Large intestine (tissue), 3 donors: ENCODE measurements at regions not wholly inside any gene's neighbourhood (a gene's known extent, or its start where the extent isn't known, plus 50 kb on each side); places are given as distances from the start of the nearest gene placed in this dataset.
A peak's percentile ranks its signal among the peaks of the same experiment; 100 is the strongest.
"Not testable (repeated sequence)": the region's sequence is repeated elsewhere in the genome, so short reads cannot be mapped to it uniquely, and the experiment has no call there.

ENCODE experiments used
- DNase-seq, 2 donors: peaks; one replicate each; pipeline versions ENCODE4 v3.0.0 to v3.0.0-alpha.2; 2013
- H3K27ac ChIP-seq: one replicate; pipeline ENCODE4 v1.5.1; 2013; ENCODE audit warnings: low read length
- H3K27me3 ChIP-seq: 2 replicates; pipeline ENCODE4 v1.6.1; 2013; ENCODE audit warnings: low read length; ENCODE audit not compliant: control insufficient read depth, insufficient read depth
- H3K36me3 ChIP-seq: 2 replicates; pipeline ENCODE4 v1.6.1; 2013; ENCODE audit warnings: low read length; ENCODE audit not compliant: control insufficient read depth, insufficient read depth
- H3K4me1 ChIP-seq: one replicate; pipeline ENCODE4 v1.6.1; 2013; ENCODE audit warnings: low read length; ENCODE audit not compliant: control insufficient read depth, insufficient read depth
- H3K4me3 ChIP-seq: one replicate; pipeline ENCODE4 v1.5.1; 2013; ENCODE audit warnings: low read length
- H3K9me3 ChIP-seq: one replicate; pipeline ENCODE4 v1.6.1; 2013; ENCODE audit warnings: mild to moderate bottlenecking, low read depth, low read length, moderate library complexity; ENCODE audit not compliant: control insufficient read depth
- WGBS: methylation state at CpG from one replicate; pipeline ENCODE4 v1.1.5; 2013; ENCODE audit warnings: low lambda C conversion rate; ENCODE audit not compliant: insufficient coverage; 5-methylcytosine and 5-hydroxymethylcytosine counted together

DNA sequence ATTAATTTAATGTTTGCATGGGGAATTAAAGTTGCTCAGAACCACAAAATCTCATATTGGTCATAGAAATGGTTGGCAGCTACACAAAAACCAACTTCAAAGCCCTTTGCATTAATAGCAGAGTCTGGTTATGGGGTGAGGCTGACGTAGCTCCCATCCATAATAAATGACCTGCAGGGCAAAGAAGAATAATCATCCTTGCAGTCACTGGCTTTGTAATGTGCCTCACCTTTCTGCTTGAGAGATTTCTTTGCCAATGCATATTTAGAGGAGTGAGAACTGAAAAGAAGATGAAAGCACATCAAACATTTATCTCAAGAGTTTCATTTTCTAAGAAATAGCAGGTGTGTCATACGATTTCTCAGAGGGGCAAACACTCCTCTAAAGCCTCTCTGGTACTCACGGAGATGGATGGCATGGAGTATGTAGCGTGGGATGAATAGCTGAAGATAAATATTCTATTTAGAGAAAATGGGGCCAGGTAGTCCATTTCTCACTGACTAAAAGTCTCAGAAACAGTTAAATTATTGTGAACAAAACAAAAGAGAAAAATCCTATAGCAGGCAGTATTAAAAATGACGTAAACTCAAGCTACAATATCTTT is 1491.9 kb downstream of the FAM181B start:
- WGBS, result 68% methylated on average over 3 of the region's 5 CpGs
- no peak for DNase-seq
- no peaks in the 10 kb centered on the region for H3K36me3 ChIP-seq

DNA sequence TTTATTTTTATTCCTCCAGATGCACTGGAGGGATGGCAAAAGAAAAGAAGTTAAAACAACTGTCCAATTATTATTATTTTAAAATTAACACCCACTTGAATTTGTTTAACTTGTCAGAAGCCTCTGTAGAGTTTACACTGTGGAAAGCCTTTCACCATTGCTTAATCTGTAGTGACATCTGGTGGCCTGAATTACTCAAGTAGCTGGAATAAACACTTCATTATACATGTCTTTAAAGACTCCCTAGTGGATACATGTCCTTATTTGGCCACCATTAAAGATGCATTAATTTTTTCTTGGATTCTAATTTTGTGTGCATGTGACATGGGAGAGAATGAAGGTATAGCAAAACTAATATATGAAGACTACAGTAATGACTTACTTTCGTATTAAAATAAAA is 1496.5 kb downstream of the FAM181B start:
- WGBS, result no CpG with 5 or more reads among the region's 1 CpG
- Histone ChIP-seq H3K36me3 (no peaks in the 10 kb centered on the region), H3K9me3 (no peaks in the 10 kb centered on the region), H3K4me1 (no peaks in the 10 kb centered on the region), H3K27ac (no peak overlapping the region), H3K27me3 (no peaks in the 10 kb centered on the region), H3K4me3 (no peak overlapping the region)
- DNase-seq, result peak; percentile 27 to 43

More for the DNA sequence above, 1491.9 kb downstream of the FAM181B start:
- Histone ChIP-seq H3K4me1 (peaks cover 11% of the 10 kb centered on the region), H3K27ac (no peak overlapping the region), H3K4me3 (no peak overlapping the region), H3K27me3 (no peaks in the 10 kb centered on the region), H3K9me3 (no peaks in the 10 kb centered on the region)

GRCh38 chr11:81227409-81227808 is 1506.3 kb downstream of the FAM181B start:
- WGBS, result 100% methylated on average over 2 of the region's 13 CpGs
- DNase-seq, H3K27me3 ChIP-seq, H3K4me3 ChIP-seq, H3K27ac ChIP-seq, H3K4me1 ChIP-seq, H3K36me3 ChIP-seq, H3K9me3 ChIP-seq: not testable (repeated sequence)

DNA sequence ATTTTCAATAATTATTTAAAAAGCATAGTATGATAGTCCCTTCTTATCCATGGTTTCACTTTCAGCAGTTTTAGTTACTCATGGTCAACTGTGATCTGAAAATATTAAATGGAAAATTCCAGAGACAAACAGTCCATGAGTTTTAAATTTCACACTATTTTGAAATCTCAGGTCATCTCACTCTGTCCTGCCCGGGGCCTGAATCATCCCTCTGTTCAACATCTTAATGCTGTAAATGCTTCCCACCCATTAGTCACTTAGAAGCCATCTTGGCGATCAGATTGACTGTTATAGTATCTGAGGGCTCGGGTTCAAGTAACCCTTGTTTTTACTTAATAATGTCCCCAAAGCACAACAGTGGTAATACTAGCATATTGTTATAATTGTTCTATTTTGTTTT is 1509.3 kb downstream of the FAM181B start:
- H3K4me1 ChIP-seq, result no peaks in the 10 kb centered on the region
- no peak overlapping the region for H3K27ac ChIP-seq
- no peaks in the 10 kb centered on the region for H3K36me3 ChIP-seq
- 100% methylated on average over 2 of the region's 3 CpGs for WGBS
- H3K4me3 ChIP-seq, result no peak overlapping the region
- no peak for DNase-seq
- H3K27me3 ChIP-seq, result no peaks in the 10 kb centered on the region
- H3K9me3 ChIP-seq, result peaks cover 3% of the 10 kb centered on the region

GRCh38 chr11:81222491-81222890 is 1511.2 kb downstream of the FAM181B start:
- Histone ChIP-seq H3K9me3 (peaks cover 3% of the 10 kb centered on the region), H3K36me3 (no peaks in the 10 kb centered on the region), H3K27me3 (no peaks in the 10 kb centered on the region), H3K4me3 (no peak overlapping the region), H3K4me1 (no peaks in the 10 kb centered on the region), H3K27ac (no peak overlapping the region)
- DNase-seq, result no peak
- WGBS, result no CpG with 5 or more reads among the region's 3 CpGs

- no peak for DNase-seq
- H3K4me1 ChIP-seq, result no peaks in the 10 kb centered on the region
- no peak overlapping the region for H3K27ac ChIP-seq
- no peak overlapping the region for H3K4me3 ChIP-seq
- no peaks in the 10 kb centered on the region for H3K36me3 ChIP-seq
- no peaks in the 10 kb centered on the region for H3K27me3 ChIP-seq
- no peaks in the 10 kb centered on the region for H3K9me3 ChIP-seq
- WGBS, result 91% methylated on average over 6 of the region's 9 CpGs
Observed at GRCh38 chr11:81220146-81220895, 1513.3 kb downstream of the FAM181B start.

DNA sequence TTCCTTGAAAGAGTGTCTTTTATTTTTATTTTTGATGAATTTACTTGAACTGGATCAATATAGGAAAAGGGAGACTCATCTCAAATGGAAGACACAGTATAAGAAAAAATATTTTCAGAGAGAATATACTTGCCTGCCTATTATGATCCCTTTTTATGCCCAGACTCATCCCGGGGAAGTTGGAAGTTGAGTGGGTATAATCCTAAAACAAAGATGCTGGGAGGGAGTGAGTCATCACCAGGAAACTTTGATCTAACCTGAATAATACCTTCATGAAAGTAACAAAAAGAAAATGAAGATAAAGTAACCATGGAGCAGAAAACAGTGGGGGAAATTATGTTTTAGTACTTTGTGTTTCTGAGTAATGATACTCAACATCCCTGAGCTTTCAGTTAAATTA is 1514.0 kb downstream of the FAM181B start:
- no peak for DNase-seq
- Histone ChIP-seq H3K4me1 (no peaks in the 10 kb centered on the region), H3K9me3 (no peaks in the 10 kb centered on the region), H3K27me3 (no peaks in the 10 kb centered on the region), H3K4me3 (no peak overlapping the region), H3K27ac (no peak overlapping the region), H3K36me3 (no peaks in the 10 kb centered on the region)
- no CpG with 5 or more reads among the region's 1 CpG for WGBS

DNA sequence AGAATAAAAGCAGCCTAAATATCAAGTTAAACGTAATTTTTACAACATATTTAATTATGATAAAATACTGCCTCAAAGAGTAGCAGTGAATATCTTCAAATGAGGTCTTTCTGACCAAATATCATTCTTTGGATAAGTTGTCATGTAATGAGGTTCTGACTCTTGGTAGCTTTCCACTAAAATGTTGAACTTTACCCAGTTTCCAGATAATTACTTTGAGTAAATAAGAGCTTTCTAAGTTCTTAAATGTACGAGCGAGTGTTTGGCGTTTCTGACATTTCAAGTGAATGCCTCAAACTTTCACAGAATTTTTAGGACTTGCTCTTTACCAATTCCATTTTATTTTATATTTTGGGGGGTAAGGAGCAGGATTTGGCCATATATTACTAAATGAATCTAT is 1515.2 kb downstream of the FAM181B start:
- Histone ChIP-seq H3K27ac (no peak overlapping the region), H3K4me3 (no peak overlapping the region), H3K36me3 (no peaks in the 10 kb centered on the region), H3K4me1 (no peaks in the 10 kb centered on the region), H3K27me3 (no peaks in the 10 kb centered on the region), H3K9me3 (no peaks in the 10 kb centered on the region)
- 73% methylated on average over 4 of the region's 4 CpGs for WGBS
- DNase-seq, result no peak

GRCh38 chr11:81211050-81211449 is 1522.6 kb downstream of the FAM181B start:
- DNase-seq, result no peak
- H3K36me3 ChIP-seq, result no peaks in the 10 kb centered on the region
- H3K27me3 ChIP-seq, result no peaks in the 10 kb centered on the region
- H3K9me3 ChIP-seq, result peaks cover 6% of the 10 kb centered on the region
- no peak overlapping the region for H3K4me3 ChIP-seq
- no peaks in the 10 kb centered on the region for H3K4me1 ChIP-seq
- 93% methylated on average over 3 of the region's 4 CpGs for WGBS
- no peak overlapping the region for H3K27ac ChIP-seq

DNA sequence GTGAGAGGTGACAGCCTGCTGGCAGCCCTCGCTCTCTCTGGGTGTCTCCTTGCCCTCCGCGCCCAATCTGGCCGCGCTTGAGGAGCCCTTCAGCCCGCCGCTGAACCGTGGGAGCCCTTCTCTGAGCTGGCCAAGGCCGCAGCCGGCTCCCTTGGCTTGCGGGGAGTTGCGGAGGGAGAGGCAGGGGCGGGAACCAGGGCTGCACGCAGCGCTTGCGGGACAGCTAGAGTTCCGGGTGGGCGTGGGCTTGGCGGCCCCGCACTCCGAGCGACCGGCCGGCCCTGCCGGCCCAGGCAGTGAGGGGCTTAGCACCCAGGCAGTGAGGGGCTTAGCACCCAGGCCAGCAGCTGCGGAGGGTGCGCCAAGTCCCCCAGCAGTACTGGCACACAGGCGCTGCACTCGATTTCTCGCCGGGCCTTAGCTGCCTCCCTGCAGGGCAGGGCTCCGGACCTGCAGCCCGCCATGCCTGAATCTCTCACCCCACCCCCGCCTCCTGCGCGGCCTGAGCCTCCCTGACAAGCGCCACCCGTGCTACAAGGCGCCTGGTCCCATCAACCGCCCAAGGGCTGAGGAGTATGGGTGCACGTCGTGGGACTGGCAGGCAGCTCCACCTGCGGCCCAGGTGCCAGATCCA is 1526.1 kb downstream of the FAM181B start:
- no peaks in the 10 kb centered on the region for H3K36me3 ChIP-seq
- H3K9me3 ChIP-seq, result peaks cover 6% of the 10 kb centered on the region
- no peak overlapping the region for H3K27ac ChIP-seq
- WGBS, result no CpG with 5 or more reads among the region's 43 CpGs
- no peak for DNase-seq
- H3K27me3 ChIP-seq, result no peaks in the 10 kb centered on the region
- no peak overlapping the region for H3K4me3 ChIP-seq
- H3K4me1 ChIP-seq, result no peaks in the 10 kb centered on the region
